ENCODE measurements at regions not wholly inside any gene's neighbourhood (a gene's known extent, or its start where the extent isn't known, plus 50 kb on each side); places are given as distances from the start of the nearest gene placed in this dataset.

DNA sequence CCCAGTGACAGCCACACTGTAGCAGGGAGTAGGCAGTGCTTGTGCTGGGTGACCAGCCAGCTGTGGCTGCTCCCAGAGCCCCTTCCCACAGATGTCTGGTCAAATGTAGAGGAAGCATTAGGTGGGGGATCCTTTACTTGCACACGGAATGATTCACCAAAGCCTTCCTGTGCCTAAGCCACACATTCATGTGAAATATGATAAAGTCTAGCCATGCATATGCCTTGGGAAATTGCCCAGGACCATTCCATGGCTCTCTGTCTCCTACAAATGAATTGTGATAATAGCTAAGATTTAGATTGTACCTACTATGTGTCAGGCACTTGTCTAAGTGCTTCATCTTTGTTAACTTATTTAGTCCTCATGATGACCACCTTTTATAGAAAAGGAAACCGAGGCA, 217.5 kb upstream of the E2F8 start:
- Histone ChIP-seq H3K4me1 (ENCODE audit: control insufficient read depth, insufficient read depth, low read length) (no peaks in the 10 kb centered on the region), H3K36me3 (ENCODE audit: control insufficient read depth, insufficient read depth, low read length) (no peaks in the 10 kb centered on the region), H3K27me3 (ENCODE audit: control insufficient read depth, insufficient read depth, low read length) (peaks cover 13% of the 10 kb centered on the region), H3K4me3 (ENCODE audit: low read length) (no peak overlapping the region), H3K9me3 (ENCODE audit: control insufficient read depth, low read depth, low read length) (no peaks in the 10 kb centered on the region), H3K27ac (ENCODE audit: low read length) (no peak overlapping the region)
- no peak for DNase-seq
- WGBS (ENCODE audit: insufficient coverage, low lambda C conversion rate), result no CpG with 5 or more reads among the region's 2 CpGs

DNA sequence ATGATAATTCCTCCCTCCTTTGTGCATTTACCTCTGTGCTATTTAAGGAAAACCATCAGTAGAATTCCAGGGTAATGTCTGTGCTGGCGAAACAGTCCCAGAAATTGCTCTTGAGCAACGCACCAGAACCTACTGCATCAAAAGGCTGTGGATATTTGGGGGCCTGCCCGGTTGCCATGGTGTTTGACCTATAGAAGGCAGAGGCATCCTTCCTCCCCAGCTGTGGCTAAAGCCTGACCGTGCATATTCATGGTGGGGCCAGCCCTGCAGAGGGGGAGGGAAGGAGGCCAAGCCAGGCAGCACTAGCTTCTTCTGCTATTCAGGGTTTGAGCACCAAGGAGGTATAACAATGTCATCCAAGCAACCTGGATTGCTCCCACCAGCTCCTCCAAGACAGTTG, 215.0 kb upstream of the E2F8 start:
- no peaks in the 10 kb centered on the region for H3K36me3 ChIP-seq (ENCODE audit: control insufficient read depth, insufficient read depth, low read length)
- H3K9me3 ChIP-seq (ENCODE audit: control insufficient read depth, low read depth, low read length), result no peaks in the 10 kb centered on the region
- H3K27me3 ChIP-seq (ENCODE audit: control insufficient read depth, insufficient read depth, low read length), result peaks cover 13% of the 10 kb centered on the region
- no peaks in the 10 kb centered on the region for H3K4me1 ChIP-seq (ENCODE audit: control insufficient read depth, insufficient read depth, low read length)
- H3K4me3 ChIP-seq (ENCODE audit: low read length), result no peak overlapping the region
- no peak overlapping the region for H3K27ac ChIP-seq (ENCODE audit: low read length)
- DNase-seq, result no peak
- WGBS (ENCODE audit: insufficient coverage, low lambda C conversion rate), result no CpG with 5 or more reads among the region's 4 CpGs

DNA sequence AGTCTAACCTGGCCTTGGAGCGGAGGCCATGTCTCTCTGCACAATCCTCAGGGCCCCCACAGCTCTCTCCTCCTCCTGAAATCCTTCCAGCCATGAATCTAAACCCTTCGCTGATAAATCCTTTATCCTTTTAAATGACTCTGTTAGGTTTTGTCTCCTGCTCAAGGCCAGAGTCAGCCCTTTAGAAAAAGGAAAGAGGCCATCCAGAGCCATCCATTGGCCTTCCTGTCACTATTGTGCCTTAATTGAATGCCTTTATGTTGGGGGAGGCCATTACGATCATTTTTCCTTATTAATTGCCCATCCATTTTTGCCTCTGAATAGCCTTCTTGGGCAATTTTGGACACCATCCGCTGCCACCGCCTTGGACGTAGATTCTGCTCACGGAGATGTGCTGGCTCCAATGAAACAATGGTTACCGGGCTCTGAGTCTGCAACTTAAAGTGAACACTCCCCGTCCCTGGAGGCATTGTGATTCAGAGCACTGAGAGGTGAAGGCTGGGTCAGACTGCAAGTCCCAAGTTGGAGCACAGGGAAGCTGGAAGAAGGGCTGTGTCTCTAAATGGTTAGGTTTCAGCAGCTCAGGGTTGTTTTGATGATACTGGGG, 213.0 kb upstream of the E2F8 start:
- H3K4me1 ChIP-seq (ENCODE audit: control insufficient read depth, insufficient read depth, low read length), result no peaks in the 10 kb centered on the region
- H3K27me3 ChIP-seq (ENCODE audit: control insufficient read depth, insufficient read depth, low read length), result peaks cover 7% of the 10 kb centered on the region
- H3K4me3 ChIP-seq (ENCODE audit: low read length), result no peak overlapping the region
- no peak overlapping the region for H3K27ac ChIP-seq (ENCODE audit: low read length)
- no peak for DNase-seq
- H3K9me3 ChIP-seq (ENCODE audit: control insufficient read depth, low read depth, low read length), result no peaks in the 10 kb centered on the region
- no CpG with 5 or more reads among the region's 9 CpGs for WGBS (ENCODE audit: insufficient coverage, low lambda C conversion rate)
- no peaks in the 10 kb centered on the region for H3K36me3 ChIP-seq (ENCODE audit: control insufficient read depth, insufficient read depth, low read length)

GRCh38 chr11:19451609-19452008, 210.9 kb upstream of the E2F8 start:
- Histone ChIP-seq H3K27me3 (ENCODE audit: control insufficient read depth, insufficient read depth, low read length) (peaks cover 2% of the 10 kb centered on the region), H3K36me3 (ENCODE audit: control insufficient read depth, insufficient read depth, low read length) (no peaks in the 10 kb centered on the region), H3K4me3 (ENCODE audit: low read length) (no peak overlapping the region), H3K27ac (ENCODE audit: low read length) (no peak overlapping the region), H3K4me1 (ENCODE audit: control insufficient read depth, insufficient read depth, low read length) (no peaks in the 10 kb centered on the region), H3K9me3 (ENCODE audit: control insufficient read depth, low read depth, low read length) (no peaks in the 10 kb centered on the region)
- DNase-seq, result no peak

DNA sequence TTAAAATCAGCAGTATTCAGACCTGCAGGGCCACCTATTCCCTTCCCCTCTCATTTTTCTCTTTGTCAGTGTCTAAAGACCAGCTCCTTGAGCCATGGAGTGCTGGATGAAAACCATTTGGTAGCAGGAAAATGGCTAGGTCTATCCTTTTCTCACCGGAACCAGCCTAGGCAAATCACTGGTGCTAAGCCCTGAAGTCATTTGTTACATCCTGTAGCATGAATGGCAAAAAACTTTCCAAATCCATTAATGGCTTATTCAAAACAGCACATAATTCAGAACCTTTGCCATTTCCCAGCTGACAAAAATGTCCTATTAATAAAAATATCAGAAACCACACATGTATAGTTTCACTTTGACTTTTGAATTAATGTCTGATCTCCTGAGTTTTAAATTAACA, 209.5 kb upstream of the E2F8 start:
- no peaks in the 10 kb centered on the region for H3K4me1 ChIP-seq (ENCODE audit: control insufficient read depth, insufficient read depth, low read length)
- no peak overlapping the region for H3K4me3 ChIP-seq (ENCODE audit: low read length)
- no peak overlapping the region for H3K27ac ChIP-seq (ENCODE audit: low read length)
- H3K9me3 ChIP-seq (ENCODE audit: control insufficient read depth, low read depth, low read length), result no peaks in the 10 kb centered on the region
- DNase-seq, result no peak
- peaks cover 2% of the 10 kb centered on the region for H3K27me3 ChIP-seq (ENCODE audit: control insufficient read depth, insufficient read depth, low read length)
- H3K36me3 ChIP-seq (ENCODE audit: control insufficient read depth, insufficient read depth, low read length), result no peaks in the 10 kb centered on the region
- WGBS (ENCODE audit: insufficient coverage, low lambda C conversion rate), result no CpG with 5 or more reads among the region's 1 CpG

DNA sequence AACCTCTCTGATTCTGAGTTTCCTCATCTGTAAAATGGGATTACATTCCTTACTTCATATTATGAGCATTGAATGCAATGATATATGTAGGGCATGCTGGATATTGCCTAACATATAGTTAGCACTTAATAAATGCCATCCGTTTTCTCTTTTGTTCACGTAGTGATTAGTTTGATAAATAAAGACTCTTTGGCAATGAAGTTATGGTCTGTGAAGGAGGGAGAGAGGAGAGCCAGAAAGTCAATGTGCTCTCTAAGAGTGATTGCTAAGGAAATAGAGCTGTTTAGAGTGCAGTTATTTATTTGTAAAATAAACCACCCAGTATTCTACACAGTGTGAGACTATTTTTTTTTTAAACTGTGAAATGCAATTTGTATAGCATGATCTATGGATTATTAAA, 207.9 kb upstream of the E2F8 start:
- H3K27ac ChIP-seq (ENCODE audit: low read length), result no peak overlapping the region
- H3K27me3 ChIP-seq (ENCODE audit: control insufficient read depth, insufficient read depth, low read length), result no peaks in the 10 kb centered on the region
- H3K9me3 ChIP-seq (ENCODE audit: control insufficient read depth, low read depth, low read length), result no peaks in the 10 kb centered on the region
- no peak overlapping the region for H3K4me3 ChIP-seq (ENCODE audit: low read length)
- DNase-seq, result no peak
- H3K4me1 ChIP-seq (ENCODE audit: control insufficient read depth, insufficient read depth, low read length), result no peaks in the 10 kb centered on the region
- H3K36me3 ChIP-seq (ENCODE audit: control insufficient read depth, insufficient read depth, low read length), result no peaks in the 10 kb centered on the region
- no CpG with 5 or more reads among the region's 2 CpGs for WGBS (ENCODE audit: insufficient coverage, low lambda C conversion rate)

DNA sequence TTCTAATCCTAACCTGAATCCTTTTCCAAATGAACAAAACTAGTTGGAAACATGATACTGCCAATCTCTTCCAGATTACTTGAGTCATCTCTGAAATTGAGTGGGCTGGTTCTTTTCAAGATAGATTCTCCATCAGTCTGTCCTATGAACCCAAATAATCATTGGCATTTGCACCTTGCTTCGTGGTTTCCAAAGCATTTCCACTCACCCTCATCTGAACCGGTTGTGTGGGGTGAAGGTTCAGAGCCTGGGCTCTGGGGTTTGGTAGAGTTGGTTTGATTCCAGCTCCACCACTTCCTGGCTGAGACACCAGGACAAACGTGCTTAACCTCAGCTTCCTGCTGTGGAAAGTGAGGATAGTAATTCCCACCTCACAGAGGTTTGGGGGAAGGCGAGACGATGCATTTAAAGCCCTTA, 206.4 kb upstream of the E2F8 start:
- Histone ChIP-seq H3K9me3 (ENCODE audit: control insufficient read depth, low read depth, low read length) (no peaks in the 10 kb centered on the region), H3K36me3 (ENCODE audit: control insufficient read depth, insufficient read depth, low read length) (no peaks in the 10 kb centered on the region), H3K27ac (ENCODE audit: low read length) (no peak overlapping the region), H3K4me3 (ENCODE audit: low read length) (no peak overlapping the region), H3K4me1 (ENCODE audit: control insufficient read depth, insufficient read depth, low read length) (peaks cover 4% of the 10 kb centered on the region), H3K27me3 (ENCODE audit: control insufficient read depth, insufficient read depth, low read length) (no peaks in the 10 kb centered on the region)
- no CpG with 5 or more reads among the region's 5 CpGs for WGBS (ENCODE audit: insufficient coverage, low lambda C conversion rate)
- DNase-seq, result no peak

DNA sequence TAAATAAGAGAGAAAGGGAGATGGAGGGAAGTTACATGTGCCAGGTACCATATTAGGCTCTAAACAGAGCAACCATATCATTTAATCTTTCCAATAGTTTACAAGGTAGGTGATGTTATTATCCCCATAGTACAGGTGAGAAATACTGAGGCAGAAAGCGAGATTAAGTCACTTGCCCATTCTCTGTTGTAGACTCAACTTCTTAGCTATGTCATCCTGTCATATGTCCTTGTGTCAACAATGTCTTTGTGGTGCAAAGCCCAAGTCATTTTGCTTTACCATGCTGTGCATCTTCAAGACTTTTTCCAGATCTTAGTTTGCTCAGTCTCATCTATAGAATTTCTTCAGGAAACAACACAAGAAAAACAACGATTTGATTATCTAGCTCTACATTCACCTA, 205.0 kb upstream of the E2F8 start:
- H3K36me3 ChIP-seq (ENCODE audit: control insufficient read depth, insufficient read depth, low read length), result no peaks in the 10 kb centered on the region
- H3K9me3 ChIP-seq (ENCODE audit: control insufficient read depth, low read depth, low read length), result no peaks in the 10 kb centered on the region
- WGBS (ENCODE audit: insufficient coverage, low lambda C conversion rate), result 50% methylated on average over 2 of the region's 2 CpGs
- peaks cover 11% of the 10 kb centered on the region for H3K4me1 ChIP-seq (ENCODE audit: control insufficient read depth, insufficient read depth, low read length)
- no peak overlapping the region for H3K27ac ChIP-seq (ENCODE audit: low read length)
- no peaks in the 10 kb centered on the region for H3K27me3 ChIP-seq (ENCODE audit: control insufficient read depth, insufficient read depth, low read length)
- no peak for DNase-seq
- H3K4me3 ChIP-seq (ENCODE audit: low read length), result no peak overlapping the region

DNA sequence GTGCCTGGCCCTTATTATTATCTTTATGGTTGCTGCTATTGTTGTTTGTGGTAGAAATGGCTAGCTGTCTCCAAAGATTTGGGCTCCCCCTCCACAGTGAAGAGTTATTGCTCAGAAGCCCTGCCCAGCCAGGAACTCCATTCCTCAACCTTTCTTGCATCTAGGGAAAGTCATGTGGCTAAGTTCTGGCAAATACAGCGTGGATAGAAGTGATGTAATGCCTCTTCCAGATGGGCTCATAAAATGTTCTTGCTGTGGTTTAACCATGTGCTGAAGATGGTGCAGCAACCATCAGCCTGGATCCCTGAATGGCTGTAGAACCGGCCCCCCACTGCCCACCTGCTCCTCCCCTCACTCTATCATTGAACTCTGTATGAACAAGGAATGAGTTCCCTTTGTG, 203.5 kb upstream of the E2F8 start:
- no CpG with 5 or more reads among the region's 2 CpGs for WGBS (ENCODE audit: insufficient coverage, low lambda C conversion rate)

DNA sequence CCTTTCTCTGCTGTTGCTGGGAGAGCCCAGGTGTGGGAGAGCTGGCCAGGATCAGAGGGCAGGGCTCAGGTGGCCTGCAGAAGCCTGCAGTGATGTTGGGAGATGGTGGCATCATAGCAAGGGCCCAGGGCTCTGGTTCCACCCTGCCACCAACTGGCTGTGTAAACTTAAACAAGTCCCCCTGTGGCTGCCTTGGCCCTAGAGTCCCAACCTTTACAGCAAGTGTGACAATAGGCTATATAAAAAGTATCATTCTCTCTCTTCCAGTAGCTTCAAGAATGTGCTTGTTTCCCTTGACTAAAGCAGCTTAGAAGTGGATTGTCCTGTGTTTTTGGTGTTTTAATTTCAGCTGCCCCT, 201.8 kb upstream of the E2F8 start:
- Histone ChIP-seq H3K4me3 (ENCODE audit: low read length) (no peak overlapping the region), H3K27ac (ENCODE audit: low read length) (no peak overlapping the region), H3K27me3 (ENCODE audit: control insufficient read depth, insufficient read depth, low read length) (peaks cover 2% of the 10 kb centered on the region), H3K36me3 (ENCODE audit: control insufficient read depth, insufficient read depth, low read length) (no peaks in the 10 kb centered on the region), H3K9me3 (ENCODE audit: control insufficient read depth, low read depth, low read length) (no peaks in the 10 kb centered on the region), H3K4me1 (ENCODE audit: control insufficient read depth, insufficient read depth, low read length) (peaks cover 11% of the 10 kb centered on the region)
- DNase-seq, result no peak

More for the DNA sequence above, 203.5 kb upstream of the E2F8 start:
- no peak overlapping the region for H3K4me3 ChIP-seq (ENCODE audit: low read length)
- H3K9me3 ChIP-seq (ENCODE audit: control insufficient read depth, low read depth, low read length), result no peaks in the 10 kb centered on the region
- DNase-seq, result no peak
- H3K27ac ChIP-seq (ENCODE audit: low read length), result no peak overlapping the region
- no peaks in the 10 kb centered on the region for H3K27me3 ChIP-seq (ENCODE audit: control insufficient read depth, insufficient read depth, low read length)
- peaks cover 11% of the 10 kb centered on the region for H3K4me1 ChIP-seq (ENCODE audit: control insufficient read depth, insufficient read depth, low read length)
- H3K36me3 ChIP-seq (ENCODE audit: control insufficient read depth, insufficient read depth, low read length), result no peaks in the 10 kb centered on the region

- WGBS (ENCODE audit: insufficient coverage, low lambda C conversion rate), result no CpG with 5 or more reads among the region's 11 CpGs
- peak; percentile 82 to 90 for DNase-seq
- H3K4me3 ChIP-seq (ENCODE audit: low read length), result no peak overlapping the region
- H3K36me3 ChIP-seq (ENCODE audit: control insufficient read depth, insufficient read depth, low read length), result no peaks in the 10 kb centered on the region
- H3K27ac ChIP-seq (ENCODE audit: low read length), result peak overlapping the region; percentile 49
- H3K9me3 ChIP-seq (ENCODE audit: control insufficient read depth, low read depth, low read length), result no peaks in the 10 kb centered on the region
- peaks cover 11% of the 10 kb centered on the region for H3K4me1 ChIP-seq (ENCODE audit: control insufficient read depth, insufficient read depth, low read length)
- peaks cover 2% of the 10 kb centered on the region for H3K27me3 ChIP-seq (ENCODE audit: control insufficient read depth, insufficient read depth, low read length)
Observed at GRCh38 chr11:19441752-19442553, 201.2 kb upstream of the E2F8 start.

All from large intestine (tissue), 3 donors.